ENCODE measurements at regions not wholly inside any gene's neighbourhood (a gene's known extent, or its start where the extent isn't known, plus 50 kb on each side); places are given as distances from the start of the nearest gene placed in this dataset.

DNA sequence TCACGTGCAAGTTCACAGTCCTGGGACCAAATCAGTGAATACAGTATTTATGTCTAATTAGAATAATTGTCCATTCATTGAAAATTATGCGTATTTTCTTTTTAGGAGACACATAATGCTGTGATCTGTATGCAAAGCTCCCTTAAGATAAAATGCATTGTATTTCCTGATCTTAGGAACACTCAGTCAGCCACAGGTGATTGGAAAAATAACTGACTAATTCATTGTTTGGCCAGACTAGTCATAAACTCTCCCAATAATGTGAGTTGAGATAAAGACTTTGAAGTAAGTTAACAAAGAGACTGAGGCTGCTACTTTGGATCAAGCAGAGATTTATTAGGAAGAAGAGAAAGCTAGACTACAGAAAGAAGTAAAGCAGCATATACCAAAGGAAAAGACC is 182.2 kb downstream of the GNAI1 start:
- H3K4me2 ChIP-seq (ENCODE audit: low read depth, low read length): no peak overlapping the region
- H3K9me3 ChIP-seq (replicated peaks; ENCODE audit: insufficient read depth, low read length): no peaks in the 10 kb centered on the region
- no peaks in the 10 kb centered on the region for H3K27me3 ChIP-seq (replicated peaks; ENCODE audit: insufficient read depth, low read length)
- no peaks in the 10 kb centered on the region for H4K20me1 ChIP-seq (ENCODE audit: insufficient read depth, low read length)
- no peaks in the 10 kb centered on the region for H3K9me2 ChIP-seq (replicated peaks; ENCODE audit: insufficient read depth, low read length)
- DNase-seq: no peak
- H3F3A ChIP-seq (ENCODE audit: insufficient read depth, low read length): no peaks in the 10 kb centered on the region
- no peak overlapping the region for H3K4me3 ChIP-seq (ENCODE audit: low read length)
- H3K27ac ChIP-seq (ENCODE audit: low read length): no peak overlapping the region
- no peaks in the 10 kb centered on the region for H3K79me2 ChIP-seq (ENCODE audit: low read length)
- H3K4me1 ChIP-seq (ENCODE audit: low read length): no peaks in the 10 kb centered on the region
- no peak overlapping the region for H3K9ac ChIP-seq (ENCODE audit: low read length)
- no peaks in the 10 kb centered on the region for H3K36me3 ChIP-seq (replicated peaks; ENCODE audit: insufficient read depth, low read length)
- TF ChIP-seq, protein P1, sequence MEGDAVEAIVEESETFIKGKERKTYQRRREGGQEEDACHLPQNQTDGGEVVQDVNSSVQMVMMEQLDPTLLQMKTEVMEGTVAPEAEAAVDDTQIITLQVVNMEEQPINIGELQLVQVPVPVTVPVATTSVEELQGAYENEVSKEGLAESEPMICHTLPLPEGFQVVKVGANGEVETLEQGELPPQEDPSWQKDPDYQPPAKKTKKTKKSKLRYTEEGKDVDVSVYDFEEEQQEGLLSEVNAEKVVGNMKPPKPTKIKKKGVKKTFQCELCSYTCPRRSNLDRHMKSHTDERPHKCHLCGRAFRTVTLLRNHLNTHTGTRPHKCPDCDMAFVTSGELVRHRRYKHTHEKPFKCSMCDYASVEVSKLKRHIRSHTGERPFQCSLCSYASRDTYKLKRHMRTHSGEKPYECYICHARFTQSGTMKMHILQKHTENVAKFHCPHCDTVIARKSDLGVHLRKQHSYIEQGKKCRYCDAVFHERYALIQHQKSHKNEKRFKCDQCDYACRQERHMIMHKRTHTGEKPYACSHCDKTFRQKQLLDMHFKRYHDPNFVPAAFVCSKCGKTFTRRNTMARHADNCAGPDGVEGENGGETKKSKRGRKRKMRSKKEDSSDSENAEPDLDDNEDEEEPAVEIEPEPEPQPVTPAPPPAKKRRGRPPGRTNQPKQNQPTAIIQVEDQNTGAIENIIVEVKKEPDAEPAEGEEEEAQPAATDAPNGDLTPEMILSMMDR (IDR thresholded peaks at IDR 0.05; ENCODE audit: low read length): no peak
- TF ChIP-seq EZH2 (optimal IDR thresholded peaks at IDR 0.05; ENCODE audit: low read depth, low read length): no peak
- no peak for TF ChIP-seq EZH2phosphoT487 (IDR thresholded peaks at IDR 0.05; ENCODE audit: low read length)
- no peak overlapping the region for H2AFZ ChIP-seq (ENCODE audit: low read length)

DNA sequence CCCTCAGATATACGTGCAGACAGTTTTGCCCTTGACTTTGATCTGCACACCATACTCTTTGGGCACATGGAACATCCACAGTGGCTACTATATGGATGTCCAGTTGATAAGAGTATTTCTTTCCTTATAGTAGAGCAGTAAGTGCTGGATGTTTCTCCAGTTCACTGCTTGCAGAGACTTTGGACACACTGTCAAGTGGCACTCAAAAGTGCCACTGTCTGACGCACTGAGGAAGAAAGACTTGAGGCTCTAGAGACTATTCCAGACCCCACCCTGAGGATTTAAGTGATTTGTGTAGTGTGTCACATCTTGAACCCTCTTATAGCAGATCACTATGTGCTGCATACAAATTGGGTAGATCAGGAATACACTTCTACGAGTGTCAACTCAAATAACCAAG is 179.1 kb downstream of the GNAI1 start:
- no peak for DNase-seq
- Histone ChIP-seq H3K4me1 (ENCODE audit: low read length) (no peaks in the 10 kb centered on the region), H3K9ac (ENCODE audit: low read length) (no peak overlapping the region), H3K9me2 (replicated peaks; ENCODE audit: insufficient read depth, low read length) (no peaks in the 10 kb centered on the region), H3K4me3 (ENCODE audit: low read length) (no peak overlapping the region), H3K79me2 (ENCODE audit: low read length) (no peaks in the 10 kb centered on the region), H3K4me2 (ENCODE audit: low read depth, low read length) (no peak overlapping the region), H3K9me3 (replicated peaks; ENCODE audit: insufficient read depth, low read length) (no peaks in the 10 kb centered on the region), H3F3A (ENCODE audit: insufficient read depth, low read length) (no peaks in the 10 kb centered on the region), H4K20me1 (ENCODE audit: insufficient read depth, low read length) (no peaks in the 10 kb centered on the region), H3K27me3 (replicated peaks; ENCODE audit: insufficient read depth, low read length) (no peaks in the 10 kb centered on the region), H3K27ac (ENCODE audit: low read length) (no peak overlapping the region), H3K36me3 (replicated peaks; ENCODE audit: insufficient read depth, low read length) (no peaks in the 10 kb centered on the region), H2AFZ (ENCODE audit: low read length) (no peak overlapping the region)
- TF ChIP-seq, protein P1 (IDR thresholded peaks at IDR 0.05; ENCODE audit: low read length): no peak
- TF ChIP-seq EZH2 (optimal IDR thresholded peaks at IDR 0.05; ENCODE audit: low read depth, low read length) (no peak), EZH2phosphoT487 (IDR thresholded peaks at IDR 0.05; ENCODE audit: low read length) (no peak)

DNA sequence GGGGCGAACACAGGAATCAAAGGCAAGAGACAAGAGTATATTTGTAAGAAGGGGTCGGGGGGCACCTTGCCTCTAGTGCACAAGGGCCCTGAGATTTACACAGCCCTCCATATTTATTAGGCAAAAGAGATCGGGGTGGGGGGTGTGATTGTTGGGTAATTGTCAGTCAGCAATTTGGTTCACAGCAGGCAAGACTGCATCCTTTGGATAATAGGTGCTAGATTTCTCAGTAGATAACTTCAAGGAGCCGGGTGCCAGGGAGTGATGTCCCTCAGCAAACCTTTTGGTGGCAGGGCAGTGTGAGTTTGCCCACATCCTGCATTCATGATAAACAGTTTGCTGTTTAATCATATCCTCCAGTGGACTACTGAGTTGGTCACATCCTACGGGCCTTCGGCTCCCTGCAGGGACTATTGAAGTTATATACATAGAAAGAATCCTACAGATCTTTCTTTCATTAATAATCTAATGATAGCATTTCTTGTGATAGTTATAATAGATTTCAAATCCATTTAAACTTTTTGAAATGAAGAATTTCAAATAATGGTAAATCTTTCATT is 178.5 kb downstream of the GNAI1 start:
- H3K9me3 ChIP-seq (replicated peaks; ENCODE audit: insufficient read depth, low read length): no peaks in the 10 kb centered on the region
- H4K20me1 ChIP-seq (ENCODE audit: insufficient read depth, low read length): no peaks in the 10 kb centered on the region
- H3K27me3 ChIP-seq (replicated peaks; ENCODE audit: insufficient read depth, low read length): no peaks in the 10 kb centered on the region
- no peaks in the 10 kb centered on the region for H3K4me1 ChIP-seq (ENCODE audit: low read length)
- no peak overlapping the region for H3K4me2 ChIP-seq (ENCODE audit: low read depth, low read length)
- no peak overlapping the region for H3K9ac ChIP-seq (ENCODE audit: low read length)
- H3K9me2 ChIP-seq (replicated peaks; ENCODE audit: insufficient read depth, low read length): no peaks in the 10 kb centered on the region
- H3K27ac ChIP-seq (ENCODE audit: low read length): no peak overlapping the region
- TF ChIP-seq EZH2phosphoT487 (IDR thresholded peaks at IDR 0.05; ENCODE audit: low read length) (no peak), EZH2 (optimal IDR thresholded peaks at IDR 0.05; ENCODE audit: low read depth, low read length) (no peak)
- TF ChIP-seq, protein P1 (IDR thresholded peaks at IDR 0.05; ENCODE audit: low read length): no peak
- H2AFZ ChIP-seq (ENCODE audit: low read length): no peak overlapping the region
- no peaks in the 10 kb centered on the region for H3K79me2 ChIP-seq (ENCODE audit: low read length)
- DNase-seq: no peak
- no peak overlapping the region for H3K4me3 ChIP-seq (ENCODE audit: low read length)
- H3K36me3 ChIP-seq (replicated peaks; ENCODE audit: insufficient read depth, low read length): no peaks in the 10 kb centered on the region
- H3F3A ChIP-seq (ENCODE audit: insufficient read depth, low read length): no peaks in the 10 kb centered on the region

Data from MM.1S (cell line).